ENCODE measurements at regions not wholly inside any gene's neighbourhood (a gene's known extent, or its start where the extent isn't known, plus 50 kb on each side); places are given as distances from the start of the nearest gene placed in this dataset.

DNA sequence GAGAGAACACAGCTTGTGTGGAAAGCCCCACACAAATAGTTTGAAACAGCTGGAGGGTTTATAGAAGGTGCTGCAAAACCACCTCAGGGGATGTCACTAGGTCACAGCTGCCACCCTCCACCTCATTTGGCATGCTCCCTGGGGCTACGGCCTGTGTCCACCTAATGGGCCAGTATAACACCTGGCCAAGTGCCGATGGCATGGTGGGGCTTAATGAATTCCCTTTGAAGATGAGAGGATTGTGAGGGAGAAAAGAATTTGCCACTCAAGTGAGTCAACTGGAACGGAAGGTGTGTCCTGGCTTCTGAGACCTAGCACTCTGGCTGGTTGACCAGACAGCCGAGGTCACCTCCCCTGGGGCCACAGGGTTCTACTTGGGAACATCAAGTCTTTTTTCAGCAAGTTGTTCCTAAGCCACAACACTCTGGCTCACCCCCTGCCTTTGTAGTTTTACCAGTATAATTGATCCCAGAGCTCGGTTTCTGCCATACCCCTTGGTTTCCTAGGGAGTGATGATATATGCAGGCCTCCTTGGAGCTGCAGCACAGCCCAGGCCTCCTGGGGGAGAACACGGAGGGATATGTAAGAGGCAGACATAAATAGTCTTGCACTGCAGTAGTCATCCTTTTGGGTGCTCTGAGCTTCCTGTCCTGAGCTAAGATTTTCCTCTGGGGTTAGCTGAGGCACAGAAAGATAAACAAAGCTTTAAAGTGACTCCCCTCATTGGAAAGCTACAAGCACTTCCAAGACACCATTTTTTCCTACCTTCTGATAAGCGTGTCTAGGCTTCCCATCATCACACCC is 178.2 kb upstream of the LPP start:
- TF ChIP-seq, protein P1, sequence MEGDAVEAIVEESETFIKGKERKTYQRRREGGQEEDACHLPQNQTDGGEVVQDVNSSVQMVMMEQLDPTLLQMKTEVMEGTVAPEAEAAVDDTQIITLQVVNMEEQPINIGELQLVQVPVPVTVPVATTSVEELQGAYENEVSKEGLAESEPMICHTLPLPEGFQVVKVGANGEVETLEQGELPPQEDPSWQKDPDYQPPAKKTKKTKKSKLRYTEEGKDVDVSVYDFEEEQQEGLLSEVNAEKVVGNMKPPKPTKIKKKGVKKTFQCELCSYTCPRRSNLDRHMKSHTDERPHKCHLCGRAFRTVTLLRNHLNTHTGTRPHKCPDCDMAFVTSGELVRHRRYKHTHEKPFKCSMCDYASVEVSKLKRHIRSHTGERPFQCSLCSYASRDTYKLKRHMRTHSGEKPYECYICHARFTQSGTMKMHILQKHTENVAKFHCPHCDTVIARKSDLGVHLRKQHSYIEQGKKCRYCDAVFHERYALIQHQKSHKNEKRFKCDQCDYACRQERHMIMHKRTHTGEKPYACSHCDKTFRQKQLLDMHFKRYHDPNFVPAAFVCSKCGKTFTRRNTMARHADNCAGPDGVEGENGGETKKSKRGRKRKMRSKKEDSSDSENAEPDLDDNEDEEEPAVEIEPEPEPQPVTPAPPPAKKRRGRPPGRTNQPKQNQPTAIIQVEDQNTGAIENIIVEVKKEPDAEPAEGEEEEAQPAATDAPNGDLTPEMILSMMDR (conservative IDR thresholded peaks at IDR 0.05): no peak
- H2BK120ac ChIP-seq (ENCODE audit: low read depth, low read length, poor library complexity, severe bottlenecking): no peak overlapping the region
- no peak overlapping the region for H2BK15ac ChIP-seq (ENCODE audit: low read depth, low read length)
- H3K4ac ChIP-seq (ENCODE audit: low read depth, low read length): no peak overlapping the region
- H2BK5ac ChIP-seq (ENCODE audit: insufficient read length, low read length): no peak overlapping the region
- H2BK20ac ChIP-seq (ENCODE audit: low read depth, low read length, poor library complexity, severe bottlenecking): no peak overlapping the region
- Mint-ChIP-seq H3K27ac (no peak overlapping the region), H3K36me3 (ENCODE audit: insufficient read depth in 1 of 3, low read depth in 3 of 3) (peaks cover 3 to 10% (median 4%) of the 10 kb centered on the region in 3 experiments; a peak in 5 of 7 replicates), H3K27me3 (ENCODE audit: low read depth) (no peaks in the 10 kb centered on the region), H3K4me3 (no peak overlapping the region), H3K4me1 (peaks cover 4% of the 10 kb centered on the region in 2 experiments; a peak in 3 of 4 replicates), H3K9me3 (peaks cover 5% of the 10 kb centered on the region in 2 experiments)
- no peaks in the 10 kb centered on the region for H3K79me1 ChIP-seq (ENCODE audit: insufficient read depth, low read depth, low read length, poor library complexity, severe bottlenecking)
- no peaks in the 10 kb centered on the region for H4K20me1 ChIP-seq (ENCODE audit: control insufficient read depth, insufficient read depth, insufficient read length)
- no peak overlapping the region for H3K4me2 ChIP-seq (ENCODE audit: insufficient read depth, insufficient read length, low read length)
- H3T11ph ChIP-seq (ENCODE audit: low read length): no peak overlapping the region
- H3K9me3 ChIP-seq (ENCODE audit: control insufficient read depth, low read depth, low read length): no peaks in the 10 kb centered on the region
- no peaks in the 10 kb centered on the region for H3K27me3 ChIP-seq (ENCODE audit: insufficient read depth, low read length)
- H3K23ac ChIP-seq (ENCODE audit: insufficient read length, low read depth, low read length): no peak overlapping the region
- H3K27ac ChIP-seq (ENCODE audit: insufficient read length, low read depth, low read length): no peak overlapping the region
- no peak overlapping the region for H3K9ac ChIP-seq (ENCODE audit: extremely low read depth, insufficient read length, low read length)
- WGBS (ENCODE audit: extremely low coverage, insufficient read length, low lambda C conversion rate): no CpG with 5 or more reads among the region's 7 CpGs
- H3K4me1 ChIP-seq (ENCODE audit: insufficient read depth, low read length): no peaks in the 10 kb centered on the region
- no peak overlapping the region for H4K91ac ChIP-seq (ENCODE audit: insufficient read length, low read depth, low read length)
- no peak overlapping the region for H3K18ac ChIP-seq (ENCODE audit: insufficient read length, low read depth, low read length)
- H3K56ac ChIP-seq (ENCODE audit: insufficient read length, low read depth, low read length): no peak overlapping the region
- H2AFZ ChIP-seq (ENCODE audit: low read length): no peak overlapping the region
- H2AK5ac ChIP-seq (ENCODE audit: insufficient read length, low read length): no peak overlapping the region
- H3K23me2 ChIP-seq (ENCODE audit: insufficient read length, low read depth, low read length, poor library complexity, severe bottlenecking): no peaks in the 10 kb centered on the region
- no peaks in the 10 kb centered on the region for H3K79me2 ChIP-seq (ENCODE audit: insufficient read depth, low read length)
- no peak overlapping the region for H4K8ac ChIP-seq (replicated peaks; ENCODE audit: insufficient read length, low read depth, low read length)
- H2BK12ac ChIP-seq (ENCODE audit: insufficient read length, low read depth, low read length): no peak overlapping the region
- H3K14ac ChIP-seq (ENCODE audit: insufficient read depth, low read length): no peak overlapping the region
- DNase-seq: no peak
- H4K5ac ChIP-seq (ENCODE audit: insufficient read length, low read depth, low read length): no peak overlapping the region

All from H9 (cell line).